ENCODE measurements at regions not wholly inside any gene's neighbourhood (a gene's known extent, or its start where the extent isn't known, plus 50 kb on each side); places are given as distances from the start of the nearest gene placed in this dataset.

GRCh38 chr7:68547799-68548198 is 1050.5 kb upstream of the AUTS2 start (continued):
- no peak for TF ChIP-seq CTCF (IDR thresholded peaks at IDR 0.05; ENCODE audit: control extremely low read depth in 1 of 3, insufficient read depth in 1 of 3, low read depth in 1 of 3, low read length in 3 of 3)
- no peak for TF ChIP-seq TBP (IDR thresholded peaks at IDR 0.05; ENCODE audit: low read depth, low read length)
- TF ChIP-seq HDAC2 (IDR thresholded peaks at IDR 0.05; ENCODE audit: borderline replicate concordance in 1 of 2, low read depth in 2 of 2, low read length in 2 of 2), result no peak
- TF ChIP-seq ZNF274 (IDR thresholded peaks at IDR 0.05; ENCODE audit: borderline replicate concordance, extremely low read depth, low read length), result no peak

Data from H1 (cell line).